Panc1 (cell line): ENCODE measurements at regions not wholly inside any gene's neighbourhood (a gene's known extent, or its start where the extent isn't known, plus 50 kb on each side); places are given as distances from the start of the nearest gene placed in this dataset.

Source experiments
- CTCF ChIP-seq: fragments of 450-650 bp; IDR thresholded peaks from 2 replicates; pipeline ENCODE4 v1.5.1; 2017; ENCODE audit warnings: mild to moderate bottlenecking
- POLR2AphosphoS5 ChIP-seq: IDR thresholded peaks from 2 replicates; pipeline ENCODE4 v1.6.1; 2012; ENCODE audit warnings: mild to moderate bottlenecking, low read depth, low read length, moderate library complexity
- REST ChIP-seq, 2 experiments: IDR thresholded peaks; 2 replicates each; pipeline ENCODE4 v1.6.1; 2011 to 2012; ENCODE audit warnings: low read depth in 2 of 2, control low read depth in 1 of 2, low read length in 1 of 2, mild to moderate bottlenecking in 1 of 2, moderate library complexity in 1 of 2; ENCODE audit not compliant: insufficient read depth in 1 of 2

GRCh38 chr2:194587739-194588270 is 1069.2 kb upstream of the SLC39A10 start:
- TF ChIP-seq CTCF (no peak), REST (IDR thresholded peaks at IDR 0.05; ENCODE audit: insufficient read depth in 1 of 2, low read depth in 2 of 2, low read length in 1 of 2) (no peak), POLR2AphosphoS5 (no peak)
